Colonic mucosa (tissue), 4 donors: ENCODE measurements at regions not wholly inside any gene's neighbourhood (a gene's known extent, or its start where the extent isn't known, plus 50 kb on each side); places are given as distances from the start of the nearest gene placed in this dataset.
"Not testable (repeated sequence)": the region's sequence is repeated elsewhere in the genome, so short reads cannot be mapped to it uniquely, and the experiment has no call there.

ENCODE experiments used
- DNase-seq: peaks from one replicate; pipeline ENCODE4 v3.0.0-alpha.2; 2020
- H3K27ac ChIP-seq: fragments of 200-600 bp; one replicate; pipeline ENCODE4 v1.8.0; 2021
- H3K27me3 ChIP-seq: fragments of 200-600 bp; one replicate; pipeline ENCODE4 v1.8.0; 2021
- H3K36me3 ChIP-seq: fragments of 200-600 bp; one replicate; pipeline ENCODE4 v1.8.0; 2021
- H3K4me1 ChIP-seq: fragments of 200-600 bp; one replicate; pipeline ENCODE4 v1.8.0; 2021; ENCODE audit warnings: mild to moderate bottlenecking
- H3K4me3 ChIP-seq: fragments of 200-600 bp; one replicate; pipeline ENCODE4 v1.8.0; 2021
- H3K9ac ChIP-seq, 2 donors: one replicate each; pipeline ENCODE4 v1.7.0; 2013; ENCODE audit warnings: control low read depth in 2 of 2, low read depth in 2 of 2, low read length in 2 of 2
- H3K9me3 ChIP-seq: fragments of 200-600 bp; one replicate; pipeline ENCODE4 v1.8.0; 2021
- intact Hi-C: fragments of 100-400 bp; cut with DNase I; formaldehyde crosslinking; loops from one replicate; pipeline ENCODE4 v1.14.1; 2022
- TF ChIP-seq, protein P1 (sequence below): fragments of 200-600 bp; IDR thresholded peaks from one replicate; pipeline ENCODE4 v1.8.0; 2022; ENCODE audit warnings: antibody characterized with exemption, mild to moderate bottlenecking
- donor health status: healthy.
- donor health status: DM: no; HTN: no; CAD: no.
- donor health status: DM: no; HTN: no; CAD: no.

DNA sequence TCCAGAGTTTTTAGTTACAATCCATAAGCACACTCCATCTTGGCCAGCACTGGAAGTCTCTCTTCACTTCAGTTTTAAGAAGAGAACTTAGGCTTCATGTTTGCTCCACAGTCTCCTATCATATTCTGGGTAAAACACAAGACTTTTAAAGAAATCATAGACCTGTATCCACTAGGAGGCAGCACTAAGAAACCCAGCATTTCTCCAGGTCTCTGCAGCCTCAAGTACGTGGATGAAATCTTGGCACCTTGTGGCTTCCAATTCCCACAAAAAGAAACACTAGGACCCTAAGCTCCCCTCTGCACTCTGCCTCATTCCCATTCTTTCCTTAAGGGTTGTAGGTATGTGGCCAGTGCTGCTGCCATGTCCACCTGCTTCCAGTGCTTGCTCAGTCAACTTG, 367.3 kb upstream of the CASK start:
- Histone ChIP-seq H3K4me3 (no peak overlapping the region), H3K36me3 (no peaks in the 10 kb centered on the region), H3K27ac (no peak overlapping the region), H3K4me1 (no peaks in the 10 kb centered on the region), H3K9ac (no peak overlapping the region), H3K9me3 (no peaks in the 10 kb centered on the region), H3K27me3 (no peaks in the 10 kb centered on the region)
- DNase-seq: no peak
- TF ChIP-seq, protein P1, sequence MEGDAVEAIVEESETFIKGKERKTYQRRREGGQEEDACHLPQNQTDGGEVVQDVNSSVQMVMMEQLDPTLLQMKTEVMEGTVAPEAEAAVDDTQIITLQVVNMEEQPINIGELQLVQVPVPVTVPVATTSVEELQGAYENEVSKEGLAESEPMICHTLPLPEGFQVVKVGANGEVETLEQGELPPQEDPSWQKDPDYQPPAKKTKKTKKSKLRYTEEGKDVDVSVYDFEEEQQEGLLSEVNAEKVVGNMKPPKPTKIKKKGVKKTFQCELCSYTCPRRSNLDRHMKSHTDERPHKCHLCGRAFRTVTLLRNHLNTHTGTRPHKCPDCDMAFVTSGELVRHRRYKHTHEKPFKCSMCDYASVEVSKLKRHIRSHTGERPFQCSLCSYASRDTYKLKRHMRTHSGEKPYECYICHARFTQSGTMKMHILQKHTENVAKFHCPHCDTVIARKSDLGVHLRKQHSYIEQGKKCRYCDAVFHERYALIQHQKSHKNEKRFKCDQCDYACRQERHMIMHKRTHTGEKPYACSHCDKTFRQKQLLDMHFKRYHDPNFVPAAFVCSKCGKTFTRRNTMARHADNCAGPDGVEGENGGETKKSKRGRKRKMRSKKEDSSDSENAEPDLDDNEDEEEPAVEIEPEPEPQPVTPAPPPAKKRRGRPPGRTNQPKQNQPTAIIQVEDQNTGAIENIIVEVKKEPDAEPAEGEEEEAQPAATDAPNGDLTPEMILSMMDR: no peak
- intact Hi-C loops: no loop called here

GRCh38 chrX:42289492-42290385, 366.4 kb upstream of the CASK start:
- Histone ChIP-seq H3K9ac (no peak overlapping the region), H3K36me3 (no peaks in the 10 kb centered on the region)
- intact Hi-C loops: no loop called here

GRCh38 chrX:42285681-42286080, 362.3 kb upstream of the CASK start:
- H3K4me3 ChIP-seq, intact Hi-C loops, H3K9ac ChIP-seq, H3K4me1 ChIP-seq, DNase-seq, H3K27me3 ChIP-seq, H3K36me3 ChIP-seq, H3K27ac ChIP-seq, H3K9me3 ChIP-seq: not testable (repeated sequence)

More at GRCh38 chrX:42289492-42290385, 366.4 kb upstream of the CASK start:
- Histone ChIP-seq H3K27me3 (no peaks in the 10 kb centered on the region), H3K27ac (no peak overlapping the region), H3K4me3 (no peak overlapping the region), H3K9me3 (no peaks in the 10 kb centered on the region), H3K4me1 (no peaks in the 10 kb centered on the region)
- DNase-seq: no peak
- TF ChIP-seq, protein P1: no peak

DNA sequence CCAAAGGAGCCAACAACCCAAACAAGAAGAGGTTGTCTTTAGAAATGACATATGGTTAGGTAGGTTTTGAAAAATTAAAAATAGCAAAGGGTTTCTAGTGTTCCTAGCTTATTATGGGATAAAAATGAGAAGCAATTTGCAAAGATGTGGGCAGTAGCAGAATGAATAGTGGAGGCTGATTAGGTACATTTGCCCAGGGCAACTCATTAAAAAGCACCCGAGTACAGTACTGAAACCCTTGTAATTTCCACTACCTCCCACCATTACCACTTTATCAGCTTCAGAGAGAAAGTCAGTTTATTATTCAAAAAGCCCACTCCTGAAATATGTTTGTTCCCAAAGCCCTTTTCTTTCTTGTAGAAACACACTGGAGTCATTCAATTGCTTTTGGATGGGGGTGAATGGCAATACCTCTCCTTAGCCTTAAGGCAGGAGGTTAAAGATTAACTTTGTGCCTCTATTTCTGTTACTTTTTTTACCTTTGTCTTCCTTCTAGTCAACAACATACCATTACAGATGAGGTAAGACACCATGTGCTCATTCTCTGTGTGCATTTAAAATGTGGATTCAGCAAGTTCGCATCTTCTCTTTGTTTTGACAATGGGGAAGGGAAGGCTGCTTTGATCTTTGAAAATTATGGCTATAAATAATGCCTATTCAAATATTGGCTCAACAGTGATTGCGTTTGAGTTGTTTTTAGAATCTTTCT, 353.8 kb upstream of the CASK start:
- H3K9me3 ChIP-seq: no peaks in the 10 kb centered on the region
- DNase-seq: no peak
- TF ChIP-seq, protein P1: no peak
- no peak overlapping the region for H3K4me3 ChIP-seq
- intact Hi-C loops: no loop called here
- H3K27me3 ChIP-seq: no peaks in the 10 kb centered on the region
- no peaks in the 10 kb centered on the region for H3K36me3 ChIP-seq
- no peaks in the 10 kb centered on the region for H3K4me1 ChIP-seq
- H3K9ac ChIP-seq: no peak overlapping the region
- H3K27ac ChIP-seq: no peak overlapping the region

DNA sequence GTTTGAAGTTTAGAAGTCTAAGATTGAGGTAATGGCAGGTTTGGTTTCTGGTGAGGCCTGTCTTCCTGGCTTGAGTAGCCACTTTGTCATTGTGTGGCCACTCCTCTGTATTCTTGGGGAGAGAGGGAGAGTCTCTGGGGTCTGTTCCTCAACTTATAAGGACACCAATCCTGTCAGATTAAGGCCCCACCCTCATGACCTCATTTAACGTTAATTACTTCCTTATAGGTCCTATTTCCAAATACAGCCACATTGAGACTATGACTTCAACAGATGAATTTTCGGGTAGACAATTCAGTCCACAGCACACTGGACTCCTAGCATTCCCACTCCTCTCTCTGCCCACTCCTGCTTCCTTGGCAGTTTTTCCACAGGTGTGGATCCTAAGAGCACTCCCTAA, 350.8 kb upstream of the CASK start:
- no peak for DNase-seq
- TF ChIP-seq, protein P1: no peak
- Histone ChIP-seq H3K9ac (no peak overlapping the region), H3K4me1 (no peaks in the 10 kb centered on the region), H3K27ac (no peak overlapping the region), H3K27me3 (no peaks in the 10 kb centered on the region), H3K9me3 (no peaks in the 10 kb centered on the region), H3K36me3 (no peaks in the 10 kb centered on the region), H3K4me3 (no peak overlapping the region)
- intact Hi-C loops: no loop called here

GRCh38 chrX:42273387-42273786, 350.0 kb upstream of the CASK start:
- Histone ChIP-seq H3K9ac (no peak overlapping the region), H3K36me3 (no peaks in the 10 kb centered on the region), H3K27me3 (no peaks in the 10 kb centered on the region), H3K27ac (no peak overlapping the region), H3K4me3 (no peak overlapping the region), H3K4me1 (no peaks in the 10 kb centered on the region), H3K9me3 (no peaks in the 10 kb centered on the region)
- intact Hi-C loops: no loop called here
- TF ChIP-seq, protein P1: no peak
- DNase-seq: no peak
